ENCODE measurements at regions not wholly inside any gene's neighbourhood (a gene's known extent, or its start where the extent isn't known, plus 50 kb on each side); places are given as distances from the start of the nearest gene placed in this dataset.

- Histone ChIP-seq H3K27ac (no peak overlapping the region), H3K4me3 (no peak overlapping the region)
- no peak for TF ChIP-seq CTCF (IDR thresholded peaks at IDR 0.05)
These were observed 1177.2 kb downstream of the TECRL start for GRCh38 chr4:63232058-63232457.

DNA sequence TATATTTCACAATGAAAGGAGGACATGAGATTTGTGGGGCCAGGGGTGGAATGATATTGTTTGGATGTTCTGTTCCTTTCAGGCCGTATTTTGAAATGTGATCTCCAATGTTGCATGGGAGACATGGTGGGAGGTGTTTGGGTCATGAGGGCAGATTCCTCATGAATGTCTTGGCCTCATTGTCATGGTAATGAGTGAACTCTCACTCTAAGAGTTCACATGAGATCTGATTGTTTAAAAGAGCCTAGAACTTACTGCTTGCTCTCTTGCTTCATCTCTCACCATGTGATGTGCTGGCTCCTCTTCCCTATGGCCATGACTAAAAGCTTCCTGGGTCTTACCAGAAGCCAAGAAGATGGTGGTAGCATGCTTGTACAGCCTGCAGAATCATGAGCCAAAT is 1183.0 kb downstream of the TECRL start:
- TF ChIP-seq CTCF (IDR thresholded peaks at IDR 0.05) = no peak
- Histone ChIP-seq H3K27ac (no peak overlapping the region), H3K4me3 (no peak overlapping the region)
- no peak for DNase-seq (ENCODE audit: low spot score)

More at GRCh38 chr4:63232058-63232457, 1177.2 kb downstream of the TECRL start:
- DNase-seq (ENCODE audit: low spot score) = no peak

GRCh38 chr4:63222466-63222865 is 1186.8 kb downstream of the TECRL start:
- H3K27ac ChIP-seq = no peak overlapping the region
- no peak for TF ChIP-seq CTCF (IDR thresholded peaks at IDR 0.05)
- H3K4me3 ChIP-seq = no peak overlapping the region
- no peak for DNase-seq (ENCODE audit: low spot score)

GRCh38 chr4:63221477-63221876 is 1187.8 kb downstream of the TECRL start:
- no peak overlapping the region for H3K27ac ChIP-seq
- no peak for TF ChIP-seq CTCF (IDR thresholded peaks at IDR 0.05)
- H3K4me3 ChIP-seq = no peak overlapping the region
- no peak for DNase-seq (ENCODE audit: low spot score)

DNA sequence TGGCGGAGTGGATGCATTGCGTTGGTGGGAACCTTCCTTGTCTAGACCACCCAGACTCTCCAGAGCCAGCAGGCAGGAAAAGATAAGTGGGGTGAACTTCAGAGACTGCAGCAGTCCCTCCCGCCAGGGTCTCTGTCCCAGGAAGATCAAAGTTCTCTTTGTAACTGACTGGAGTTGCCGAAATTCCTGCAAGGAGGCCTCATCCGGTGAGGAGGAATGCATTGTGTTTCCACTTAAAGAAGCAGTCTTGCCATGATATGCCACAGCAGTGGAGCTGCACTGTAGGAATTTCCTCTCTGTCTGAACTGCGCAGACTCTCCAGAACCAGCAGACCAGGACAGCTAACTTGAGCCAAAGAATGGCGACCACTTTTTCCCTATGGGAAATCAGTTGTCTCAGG is 1190.4 kb downstream of the TECRL start:
- TF ChIP-seq CTCF (IDR thresholded peaks at IDR 0.05) = no peak
- H3K4me3 ChIP-seq = no peak overlapping the region
- DNase-seq (ENCODE audit: low spot score) = no peak
- H3K27ac ChIP-seq = no peak overlapping the region

DNA sequence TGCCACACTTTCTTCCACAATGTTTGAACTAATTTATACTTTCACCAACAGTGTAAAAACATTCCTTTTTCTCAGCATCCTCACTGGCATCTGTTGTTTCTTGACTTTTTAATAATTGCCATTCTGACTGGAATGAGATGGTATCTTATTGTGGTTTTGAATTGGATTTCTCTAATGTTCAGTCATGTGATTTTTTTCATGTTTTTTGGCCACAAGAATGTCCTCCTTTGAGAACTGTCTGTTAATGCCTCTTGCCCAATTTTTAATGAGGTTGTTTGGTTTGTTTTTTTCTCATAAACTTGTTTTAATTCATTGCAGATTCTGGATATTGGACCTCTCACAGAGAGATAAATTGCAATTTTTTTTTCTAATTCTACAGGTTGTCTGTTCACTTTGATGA is 1195.2 kb downstream of the TECRL start:
- Histone ChIP-seq H3K4me3 (no peak overlapping the region), H3K27ac (no peak overlapping the region)
- DNase-seq (ENCODE audit: low spot score) = no peak
- TF ChIP-seq CTCF (IDR thresholded peaks at IDR 0.05) = no peak

- TF ChIP-seq CTCF (IDR thresholded peaks at IDR 0.05) = no peak
- no peak for DNase-seq (ENCODE audit: low spot score)
- H3K27ac ChIP-seq = no peak overlapping the region
- H3K4me3 ChIP-seq = no peak overlapping the region
These were observed 1197.3 kb downstream of the TECRL start for GRCh38 chr4:63211776-63212479.
